Lung (tissue), 11 donors: ENCODE measurements at regions not wholly inside any gene's neighbourhood (a gene's known extent, or its start where the extent isn't known, plus 50 kb on each side); places are given as distances from the start of the nearest gene placed in this dataset.

Experiments
- ATAC-seq: fragments of 200-7000 bp; cut with Tn5 transposase; one replicate; pipeline ENCODE4 v1.9.1; 2020; ENCODE audit warnings: moderate number of reproducible peaks; ENCODE audit not compliant: insufficient read depth, low FRiP score
- DNase-seq, 3 donors: peaks; one replicate each; pipeline ENCODE4 v3.0.0-alpha.2; 2013 to 2017
- H3K27ac ChIP-seq, 2 donors: one replicate each; pipeline ENCODE4 v1.5.1; 2013; ENCODE audit warnings: mild to moderate bottlenecking in 2 of 2, moderate library complexity in 2 of 2, control low read depth in 1 of 2, inconsistent platforms in 1 of 2, low read depth in 1 of 2, low read length in 1 of 2
- H3K27me3 ChIP-seq, 3 donors: one replicate each; pipeline ENCODE4 v1.5.1; 2013; ENCODE audit warnings: low read length in 2 of 3; ENCODE audit not compliant: control insufficient read depth in 3 of 3, insufficient read depth in 3 of 3
- H3K36me3 ChIP-seq, 4 donors: one replicate each; pipeline ENCODE4 v1.5.1; 2013; ENCODE audit warnings: low read length in 4 of 4, mild to moderate bottlenecking in 1 of 4, moderate library complexity in 1 of 4; ENCODE audit not compliant: control insufficient read depth in 4 of 4, insufficient read depth in 4 of 4
- H3K4me1 ChIP-seq, 5 donors: one replicate each; pipeline ENCODE4 v1.5.1; 2013; ENCODE audit warnings: low read length in 5 of 5, mild to moderate bottlenecking in 2 of 5, moderate library complexity in 1 of 5; ENCODE audit not compliant: control insufficient read depth in 5 of 5, insufficient read depth in 5 of 5
- H3K4me3 ChIP-seq: one replicate; pipeline ENCODE4 v1.5.1; 2013; ENCODE audit warnings: mild to moderate bottlenecking, control low read depth, moderate library complexity
- H3K9ac ChIP-seq, 2 donors: one replicate each; pipeline ENCODE4 v1.5.1; 2013; ENCODE audit warnings: low read length in 2 of 2, control low read depth in 1 of 2; ENCODE audit not compliant: insufficient read depth in 1 of 2
- H3K9me3 ChIP-seq, 4 donors: one replicate each; pipeline ENCODE4 v1.5.1; 2013; ENCODE audit warnings: low read length in 3 of 4, mild to moderate bottlenecking in 1 of 4, moderate library complexity in 1 of 4; ENCODE audit not compliant: control insufficient read depth in 4 of 4, insufficient read depth in 3 of 4
- WGBS, 2 donors: extraction: QIAGEN DNeasy Blood & Tissue Kit; methylation state at CpG; one replicate each; pipeline ENCODE4 v1.1.7; 2013; 5-methylcytosine and 5-hydroxymethylcytosine counted together
- TF ChIP-seq, protein P1 (sequence below): IDR thresholded peaks from 2 replicates; pipeline ENCODE4 v1.5.1; 2012; ENCODE audit warnings: mild to moderate bottlenecking; ENCODE audit errors: control extremely low read depth, extremely low read depth
- donor health status: control.
- donor health status: control.
- donor health status: Bipolar disorder and iron deficiency.
- donor health status: healthy.
- donor health status: DM: yes; HTN: yes; CAD: no.

DNA sequence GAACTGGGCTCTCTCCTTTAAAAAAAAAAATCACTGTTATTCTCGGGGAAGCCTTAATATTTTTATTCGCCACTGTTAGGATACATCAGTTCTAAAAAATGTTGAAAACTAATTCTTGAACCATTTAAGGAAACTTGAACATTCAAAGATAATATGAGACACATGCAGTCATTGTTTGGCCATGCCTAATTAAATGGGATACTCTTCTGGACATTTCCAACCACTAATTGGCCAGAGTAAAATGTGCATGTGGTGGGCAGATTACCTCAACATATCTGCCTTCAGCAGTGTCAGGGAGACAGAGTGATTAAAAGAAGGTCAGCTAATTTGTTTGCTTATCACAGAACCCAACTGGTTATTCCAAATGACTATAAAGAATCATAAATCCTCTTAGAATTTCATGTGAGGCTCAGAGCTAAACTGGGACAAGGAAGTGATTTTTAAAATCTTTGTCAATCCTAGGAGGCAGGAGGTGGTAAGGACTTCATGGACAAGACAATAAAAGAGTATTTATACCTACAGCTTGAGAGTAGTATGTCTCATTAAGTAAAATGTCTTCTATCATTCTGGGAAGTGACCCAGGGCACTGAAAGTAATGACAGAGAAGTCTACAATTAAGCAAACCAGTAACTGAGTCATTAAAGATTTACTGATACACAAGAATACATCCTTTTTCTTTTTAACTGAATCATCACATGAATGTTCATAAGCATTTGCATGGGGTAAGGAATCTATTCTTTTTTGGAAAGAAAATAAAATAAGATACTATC is 242.9 kb upstream of the TRPM3 start:
- Histone ChIP-seq H3K27ac (no peak overlapping the region), H3K27me3 (no peaks in the 10 kb centered on the region), H3K9ac (no peak overlapping the region), H3K4me1 (peaks cover 0 to 2% (median 0%) of the 10 kb centered on the region in 5 donors), H3K4me3 (no peak overlapping the region), H3K9me3 (no peaks in the 10 kb centered on the region), H3K36me3 (no peaks in the 10 kb centered on the region)
- TF ChIP-seq, protein P1, sequence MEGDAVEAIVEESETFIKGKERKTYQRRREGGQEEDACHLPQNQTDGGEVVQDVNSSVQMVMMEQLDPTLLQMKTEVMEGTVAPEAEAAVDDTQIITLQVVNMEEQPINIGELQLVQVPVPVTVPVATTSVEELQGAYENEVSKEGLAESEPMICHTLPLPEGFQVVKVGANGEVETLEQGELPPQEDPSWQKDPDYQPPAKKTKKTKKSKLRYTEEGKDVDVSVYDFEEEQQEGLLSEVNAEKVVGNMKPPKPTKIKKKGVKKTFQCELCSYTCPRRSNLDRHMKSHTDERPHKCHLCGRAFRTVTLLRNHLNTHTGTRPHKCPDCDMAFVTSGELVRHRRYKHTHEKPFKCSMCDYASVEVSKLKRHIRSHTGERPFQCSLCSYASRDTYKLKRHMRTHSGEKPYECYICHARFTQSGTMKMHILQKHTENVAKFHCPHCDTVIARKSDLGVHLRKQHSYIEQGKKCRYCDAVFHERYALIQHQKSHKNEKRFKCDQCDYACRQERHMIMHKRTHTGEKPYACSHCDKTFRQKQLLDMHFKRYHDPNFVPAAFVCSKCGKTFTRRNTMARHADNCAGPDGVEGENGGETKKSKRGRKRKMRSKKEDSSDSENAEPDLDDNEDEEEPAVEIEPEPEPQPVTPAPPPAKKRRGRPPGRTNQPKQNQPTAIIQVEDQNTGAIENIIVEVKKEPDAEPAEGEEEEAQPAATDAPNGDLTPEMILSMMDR = no peak
- ATAC-seq (no peak), DNase-seq (no peak)
- WGBS, 2 donors = 94 to 96% methylated on average over 2 of the region's 2 CpGs

DNA sequence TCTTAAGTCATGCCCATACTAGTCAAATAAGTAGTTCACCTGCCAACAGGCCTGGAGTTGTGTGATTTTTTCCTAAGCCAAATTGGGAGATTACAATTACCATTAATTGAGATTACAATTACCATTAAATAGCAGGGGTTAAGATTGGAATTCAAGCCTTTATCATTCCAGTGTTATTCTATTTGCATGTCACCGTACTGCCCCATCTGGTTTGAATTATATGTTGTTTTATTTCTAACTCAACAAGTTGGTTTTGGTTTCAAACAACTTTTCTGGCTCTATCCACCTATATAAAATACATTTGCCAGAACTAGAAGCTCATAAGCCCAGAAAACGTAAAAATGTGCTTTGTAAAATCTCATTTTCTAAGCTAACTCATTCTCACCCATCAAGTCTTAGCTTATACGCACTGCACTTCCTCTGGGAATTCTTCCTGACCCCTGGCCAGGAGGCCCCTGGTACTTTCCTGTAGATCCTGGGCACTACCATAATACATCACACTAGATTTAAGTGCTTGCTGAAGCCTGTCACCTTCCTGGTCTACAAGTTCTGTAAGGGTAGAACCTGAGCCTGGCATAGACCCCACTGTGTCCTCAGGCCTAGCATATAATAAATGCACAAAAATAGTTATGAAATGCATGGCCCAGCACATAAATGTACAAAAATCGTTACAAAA is 242.0 kb upstream of the TRPM3 start:
- Histone ChIP-seq H3K4me1 (peaks cover 0 to 2% (median 0%) of the 10 kb centered on the region in 5 donors), H3K36me3 (no peaks in the 10 kb centered on the region), H3K9me3 (no peaks in the 10 kb centered on the region), H3K9ac (no peak overlapping the region), H3K27ac (no peak overlapping the region), H3K27me3 (no peaks in the 10 kb centered on the region), H3K4me3 (no peak overlapping the region)
- ATAC-seq = no peak
- DNase-seq = no peak
- TF ChIP-seq, protein P1 = no peak
- 77 to 78% methylated on average over 4 of the region's 4 CpGs for WGBS, 2 donors

DNA sequence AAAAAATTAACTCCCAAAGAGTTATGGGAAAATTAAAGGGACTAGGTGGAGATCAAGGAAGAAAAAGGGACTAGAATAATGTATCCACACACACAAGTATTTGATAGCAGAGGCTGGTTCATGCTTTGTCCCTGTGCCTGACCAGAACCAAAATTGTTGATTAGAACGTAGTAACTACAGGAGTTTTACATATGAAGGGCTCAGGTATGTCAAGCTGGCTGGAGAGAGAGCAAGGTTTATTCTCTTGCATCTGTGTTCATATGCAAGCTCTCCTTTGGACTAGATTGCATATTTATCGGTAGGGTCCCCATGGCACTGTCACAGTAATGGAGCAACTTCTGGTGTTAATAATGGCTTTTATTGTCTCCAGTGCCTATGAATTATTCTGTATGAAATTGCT is 239.9 kb upstream of the TRPM3 start:
- Histone ChIP-seq H3K4me3 (no peak overlapping the region), H3K9ac (no peak overlapping the region), H3K27ac (no peak overlapping the region), H3K9me3 (no peaks in the 10 kb centered on the region), H3K4me1 (peaks cover 0 to 4% (median 0%) of the 10 kb centered on the region in 5 donors), H3K36me3 (no peaks in the 10 kb centered on the region), H3K27me3 (no peaks in the 10 kb centered on the region)
- DNase-seq (no peak), ATAC-seq (no peak)
- WGBS, 2 donors = 72 to 78% methylated on average over 2 of the region's 2 CpGs
- TF ChIP-seq, protein P1 = no peak
